ENCODE measurements at regions not wholly inside any gene's neighbourhood (a gene's known extent, or its start where the extent isn't known, plus 50 kb on each side); places are given as distances from the start of the nearest gene placed in this dataset.

GRCh38 chr3:103052236-103052830 is 617.5 kb downstream of the ZPLD1 start:
- no peak for TF ChIP-seq CTCF (conservative IDR thresholded peaks at IDR 0.05; ENCODE audit: low read depth, low read length)
- peak; percentile 49 for DNase-seq (ENCODE audit: low read depth)
- no peak overlapping the region for H3K4me3 ChIP-seq (ENCODE audit: low read depth, low read length)

GRCh38 chr3:103055021-103055520 is 620.3 kb downstream of the ZPLD1 start:
- no peak for TF ChIP-seq CTCF (conservative IDR thresholded peaks at IDR 0.05; ENCODE audit: low read depth, low read length)
- DNase-seq (ENCODE audit: low read depth), result no peak
- H3K4me3 ChIP-seq (ENCODE audit: low read depth, low read length), result no peak overlapping the region

DNA sequence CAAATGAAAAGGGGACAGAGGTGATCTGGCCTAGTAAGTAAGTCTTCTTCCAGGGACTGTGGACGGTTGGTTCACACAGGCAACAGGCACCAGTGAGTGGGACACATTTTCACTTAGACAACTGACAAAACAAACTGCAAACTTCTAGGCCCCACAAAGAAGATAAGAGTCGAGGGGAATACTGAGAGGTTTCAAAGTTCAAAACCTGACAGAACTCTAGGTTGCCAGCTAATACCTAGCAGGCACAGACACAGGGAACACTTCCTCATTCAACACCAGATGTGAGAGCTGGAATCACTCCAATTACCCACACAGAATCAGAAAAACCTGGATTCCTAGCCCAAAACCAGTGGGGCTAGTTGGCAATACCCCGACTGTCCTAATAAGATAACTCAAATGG is 621.7 kb downstream of the ZPLD1 start:
- no peak for TF ChIP-seq CTCF (conservative IDR thresholded peaks at IDR 0.05; ENCODE audit: low read depth, low read length)

DNA sequence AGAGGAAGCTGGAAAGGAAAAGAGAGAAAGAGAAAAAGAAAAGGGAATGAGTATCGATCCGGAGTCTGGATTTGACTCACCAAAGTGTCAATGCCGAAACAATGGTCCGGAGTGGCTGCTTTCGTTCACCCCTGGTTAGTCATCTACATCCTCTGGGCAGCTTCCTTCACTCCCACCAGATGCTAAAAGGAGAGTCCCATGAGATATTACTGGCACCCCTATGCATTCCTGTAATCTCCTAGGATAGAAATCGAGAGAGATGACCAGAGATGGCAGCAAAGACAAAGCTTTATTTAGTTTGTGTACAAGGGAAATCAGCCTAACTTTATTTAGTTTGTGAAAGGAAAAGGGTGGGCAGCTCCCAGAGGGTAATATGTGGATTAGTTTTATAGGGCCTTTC is 622.2 kb downstream of the ZPLD1 start:
- TF ChIP-seq CTCF (conservative IDR thresholded peaks at IDR 0.05; ENCODE audit: low read depth, low read length), result peak; percentile 29
- no peak for DNase-seq (ENCODE audit: low read depth)
- no peak overlapping the region for H3K4me3 ChIP-seq (ENCODE audit: low read depth, low read length)

More for the DNA sequence above, 621.7 kb downstream of the ZPLD1 start:
- H3K4me3 ChIP-seq (ENCODE audit: low read depth, low read length), result no peak overlapping the region
- DNase-seq (ENCODE audit: low read depth), result no peak

- TF ChIP-seq CTCF (conservative IDR thresholded peaks at IDR 0.05; ENCODE audit: low read depth, low read length), result no peak
- no peak for DNase-seq (ENCODE audit: low read depth)
- H3K4me3 ChIP-seq (ENCODE audit: low read depth, low read length), result no peak overlapping the region
These were observed 622.7 kb downstream of the ZPLD1 start for GRCh38 chr3:103057487-103057886.

DNA sequence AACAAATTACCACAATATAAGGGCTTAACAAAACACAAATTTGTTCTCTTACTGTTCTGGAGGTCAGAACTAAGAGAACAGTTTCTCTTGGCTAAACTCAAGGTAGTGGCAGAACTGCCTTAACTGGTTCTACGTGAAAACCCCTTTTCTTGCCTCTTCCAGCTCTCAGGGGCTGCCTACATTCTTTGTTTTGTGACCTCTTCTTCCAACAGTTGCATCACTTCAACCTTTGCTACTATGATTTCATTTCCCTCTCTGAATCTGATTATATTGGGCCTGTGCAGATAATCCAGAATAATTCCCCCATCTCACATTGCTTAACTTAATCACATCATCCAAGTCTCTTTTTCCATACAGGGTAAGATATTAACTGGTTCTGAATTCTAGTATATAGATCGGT is 624.6 kb downstream of the ZPLD1 start:
- no peak for TF ChIP-seq CTCF (conservative IDR thresholded peaks at IDR 0.05; ENCODE audit: low read depth, low read length)
- DNase-seq (ENCODE audit: low read depth), result no peak
- H3K4me3 ChIP-seq (ENCODE audit: low read depth, low read length), result no peak overlapping the region

GRCh38 chr3:103060242-103060641 is 625.4 kb downstream of the ZPLD1 start:
- no peak for DNase-seq (ENCODE audit: low read depth)
- no peak for TF ChIP-seq CTCF (conservative IDR thresholded peaks at IDR 0.05; ENCODE audit: low read depth, low read length)
- H3K4me3 ChIP-seq (ENCODE audit: low read depth, low read length), result no peak overlapping the region
